IPS DF 4.7 (cell line): ENCODE measurements at regions not wholly inside any gene's neighbourhood (a gene's known extent, or its start where the extent isn't known, plus 50 kb on each side); places are given as distances from the start of the nearest gene placed in this dataset.
A peak's percentile ranks its signal among the peaks of the same experiment; 100 is the strongest.
"Not testable (repeated sequence)": the region's sequence is repeated elsewhere in the genome, so short reads cannot be mapped to it uniquely, and the experiment has no call there.

Source experiments
- DNase-seq: peaks from one replicate; pipeline ENCODE4 v3.0.0-alpha.2; 2013; ENCODE audit warnings: low spot score; ENCODE audit errors: extremely low read depth

DNA sequence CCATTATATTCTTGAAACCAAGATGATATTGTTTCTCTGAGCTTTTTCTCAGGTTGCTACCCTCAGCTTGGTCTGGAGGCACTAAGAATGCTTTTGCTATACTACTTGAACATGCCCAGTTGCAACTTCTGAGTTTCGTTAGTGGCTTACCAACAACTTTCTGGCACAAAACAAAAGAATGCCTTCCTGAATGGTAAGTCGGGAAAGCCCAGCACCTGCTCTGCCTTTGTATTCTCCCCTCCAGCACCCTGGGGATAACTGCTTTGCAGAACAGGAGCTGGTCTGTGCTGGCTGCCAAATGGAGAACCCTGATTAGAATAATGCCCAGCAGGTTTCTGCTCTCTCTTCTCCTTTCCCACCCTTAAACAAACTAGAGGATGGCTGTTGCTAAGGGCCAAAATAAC is 149.3 kb downstream of the TGFB2 start:
- peak; percentile 11 for DNase-seq

DNA sequence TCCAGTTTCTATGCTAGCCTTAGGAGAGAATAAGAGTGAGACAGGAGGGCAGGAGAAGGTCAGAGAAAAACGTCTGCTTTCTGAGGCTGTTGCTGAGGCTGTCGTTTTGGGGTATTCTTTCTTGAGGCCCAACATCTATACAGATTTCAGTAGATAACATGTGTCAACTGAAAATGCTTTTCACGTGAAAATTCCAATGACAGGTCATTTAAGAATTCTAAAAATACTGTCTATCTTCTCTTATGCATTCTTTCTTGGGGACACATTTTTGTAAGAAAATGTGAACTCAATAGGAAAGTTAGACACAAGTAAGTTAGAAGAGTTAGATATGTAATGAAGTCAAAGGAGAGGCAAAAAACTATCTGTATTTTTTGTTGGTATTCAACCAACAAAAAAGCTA is 150.8 kb downstream of the TGFB2 start:
- no peak for DNase-seq

DNA sequence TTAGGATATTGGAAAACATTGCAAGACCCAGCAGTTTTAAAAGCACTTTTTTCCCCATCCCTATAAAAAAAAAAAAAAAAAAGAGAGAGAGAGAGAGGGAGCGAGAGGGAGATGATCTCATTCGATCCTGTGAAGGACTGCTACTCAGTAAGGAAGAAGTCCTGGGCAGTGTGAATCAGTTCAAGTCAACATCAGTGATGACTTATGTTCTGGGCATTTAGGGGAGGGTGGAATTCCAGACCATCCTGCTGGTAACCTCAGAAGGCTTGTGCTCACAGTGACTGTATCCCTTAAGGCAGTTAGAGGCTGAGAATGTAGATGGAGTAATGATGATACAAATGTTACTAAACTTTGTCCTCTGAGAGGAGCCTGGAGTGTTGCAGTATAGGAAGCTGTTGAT is 151.4 kb downstream of the TGFB2 start:
- no peak for DNase-seq

DNA sequence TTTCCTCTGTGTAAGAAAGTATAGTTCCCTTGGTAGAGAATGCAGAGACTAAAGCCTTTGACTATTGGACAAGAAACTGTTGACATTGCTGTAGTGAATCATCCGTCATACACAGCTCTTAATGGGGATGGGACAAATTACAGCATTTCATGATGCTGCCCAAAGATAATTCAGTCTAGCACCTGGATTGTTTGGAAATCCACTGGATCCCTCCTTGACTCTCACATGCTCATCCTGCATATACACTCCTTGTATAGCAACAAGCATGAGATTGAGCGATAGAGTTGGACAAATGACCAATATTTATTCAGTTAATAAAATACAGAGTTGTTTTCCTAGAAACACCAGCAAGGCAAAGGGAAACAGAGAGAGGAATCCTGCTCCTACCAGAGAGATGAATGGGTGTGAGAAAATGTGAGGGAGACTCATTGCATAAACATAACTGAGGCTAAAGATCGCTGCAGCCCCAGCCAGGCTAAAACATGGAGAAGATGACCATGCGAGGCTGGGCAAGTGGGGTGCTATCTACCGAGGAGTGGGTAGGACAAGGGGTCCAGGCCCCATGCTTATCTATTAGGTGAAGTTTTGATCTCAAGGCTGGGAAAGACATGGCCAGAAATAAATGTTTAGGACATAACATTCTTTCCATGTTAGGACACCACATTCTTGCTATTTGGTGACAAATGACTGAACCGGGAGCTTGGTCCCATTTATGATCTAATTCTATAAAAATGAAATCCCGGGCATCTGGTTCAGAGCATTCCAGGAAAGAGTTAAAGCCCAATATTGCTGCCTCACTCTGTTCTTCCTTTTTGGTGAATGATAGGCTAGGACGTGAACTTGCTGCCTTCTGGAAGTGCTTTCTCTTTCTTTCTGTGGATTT is 153.2 kb downstream of the TGFB2 start:
- DNase-seq, result no peak

DNA sequence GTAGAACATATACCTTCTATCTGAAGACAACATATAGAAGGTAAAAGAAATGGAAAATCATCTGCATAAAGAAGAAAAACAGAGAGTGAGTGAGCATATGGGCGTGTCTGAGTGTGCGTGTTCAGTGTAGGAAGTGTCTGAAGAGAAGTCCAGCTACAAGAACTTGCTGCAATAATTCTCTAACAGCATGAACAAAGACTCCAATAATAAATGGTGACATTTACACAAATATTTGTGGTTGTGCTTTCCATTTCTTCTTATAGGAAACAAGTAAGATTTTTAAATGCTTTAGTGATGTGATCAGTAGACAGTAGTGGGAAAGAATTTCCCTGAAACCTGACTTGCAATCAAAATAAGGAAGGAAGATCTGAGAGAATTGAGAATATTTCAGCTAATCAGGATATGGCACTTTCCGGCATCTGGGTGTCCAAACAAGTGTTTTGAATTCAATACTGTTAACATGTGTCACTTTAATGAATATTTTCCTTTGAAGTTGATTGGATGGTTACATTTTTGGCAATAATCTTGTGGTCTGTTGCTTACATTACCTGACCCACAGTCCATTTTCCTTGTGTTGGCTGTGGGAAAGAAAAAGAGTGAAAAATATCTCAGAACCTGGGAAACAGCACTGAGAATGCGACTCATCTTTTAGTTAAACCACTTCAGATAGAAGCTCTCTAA is 154.0 kb downstream of the TGFB2 start:
- DNase-seq, result no peak

DNA sequence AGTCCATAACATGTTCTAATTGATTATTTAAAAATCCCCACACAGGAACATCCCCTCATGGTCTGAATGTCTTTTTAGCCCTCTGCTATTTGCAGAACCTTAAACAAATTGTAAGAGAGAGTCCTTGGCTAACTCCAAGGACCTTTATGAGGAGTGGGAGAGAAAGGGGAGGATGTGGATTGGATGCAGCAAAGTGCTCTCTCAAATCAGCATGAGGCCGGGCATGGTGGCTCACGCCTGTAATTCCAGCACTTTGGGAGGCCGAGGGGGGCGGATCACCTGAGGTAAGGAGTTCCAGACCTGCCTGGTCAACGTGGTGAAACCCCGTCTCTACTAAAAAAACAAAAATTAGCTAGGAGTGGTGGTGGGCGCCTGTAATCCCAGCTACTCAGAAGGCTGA is 154.8 kb downstream of the TGFB2 start:
- DNase-seq, result no peak

DNA sequence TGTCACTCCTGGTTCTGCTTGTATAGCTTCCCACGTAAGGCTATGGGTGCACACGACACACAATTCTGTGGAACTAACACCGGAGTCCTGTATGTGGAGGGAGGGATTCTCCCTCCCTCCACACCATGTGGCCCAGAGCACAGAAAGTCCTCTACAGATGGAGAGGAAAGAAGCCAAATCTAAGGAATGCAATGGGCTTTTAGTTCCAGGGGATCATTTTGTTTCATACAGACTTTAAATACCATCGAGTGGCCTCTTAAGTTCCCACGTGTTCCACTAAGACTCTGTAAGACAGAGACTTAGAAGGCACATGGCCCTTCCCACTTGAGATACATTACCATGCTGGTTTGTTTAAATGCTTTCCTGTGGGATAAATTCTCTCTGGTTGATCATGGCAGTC is 156.0 kb downstream of the TGFB2 start:
- no peak for DNase-seq

DNA sequence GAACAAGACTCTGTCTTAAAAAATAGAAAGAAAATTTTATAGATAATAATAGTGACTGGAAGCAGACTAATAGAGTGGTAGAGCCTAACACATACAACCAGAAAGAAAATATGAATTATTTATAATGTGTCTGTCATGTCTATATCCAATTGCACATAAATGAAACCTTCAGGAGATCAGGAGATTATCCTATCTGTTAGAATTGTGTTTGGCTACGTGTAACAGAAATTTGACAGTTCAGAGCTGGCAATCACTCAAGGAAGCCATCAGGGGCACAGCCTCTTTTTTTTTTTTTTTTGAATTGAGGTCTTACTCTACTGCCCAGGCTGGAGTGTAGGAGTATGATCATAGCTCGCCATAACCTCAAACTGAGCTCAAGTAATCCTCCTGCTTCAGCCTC is 157.2 kb downstream of the TGFB2 start:
- DNase-seq, result no peak

DNA sequence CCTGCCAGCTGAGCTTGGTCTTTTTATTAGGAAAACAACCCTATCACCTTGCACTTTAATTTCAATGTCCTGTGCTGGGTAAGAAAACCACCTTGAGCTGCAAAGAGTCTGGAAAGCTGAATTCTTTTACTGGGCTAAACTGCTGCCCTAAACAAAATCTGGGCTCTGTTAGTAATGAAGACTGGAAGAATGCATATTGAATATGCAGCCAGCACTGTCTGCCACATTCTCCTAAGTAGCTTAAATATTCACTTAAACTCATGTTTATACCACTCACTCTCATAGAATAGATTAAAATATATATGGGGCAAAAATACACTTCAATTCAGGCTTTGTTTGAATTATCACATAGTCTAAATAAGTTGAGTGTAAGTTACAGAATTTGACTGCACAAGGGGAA is 158.0 kb downstream of the TGFB2 start:
- DNase-seq, result no peak

DNA sequence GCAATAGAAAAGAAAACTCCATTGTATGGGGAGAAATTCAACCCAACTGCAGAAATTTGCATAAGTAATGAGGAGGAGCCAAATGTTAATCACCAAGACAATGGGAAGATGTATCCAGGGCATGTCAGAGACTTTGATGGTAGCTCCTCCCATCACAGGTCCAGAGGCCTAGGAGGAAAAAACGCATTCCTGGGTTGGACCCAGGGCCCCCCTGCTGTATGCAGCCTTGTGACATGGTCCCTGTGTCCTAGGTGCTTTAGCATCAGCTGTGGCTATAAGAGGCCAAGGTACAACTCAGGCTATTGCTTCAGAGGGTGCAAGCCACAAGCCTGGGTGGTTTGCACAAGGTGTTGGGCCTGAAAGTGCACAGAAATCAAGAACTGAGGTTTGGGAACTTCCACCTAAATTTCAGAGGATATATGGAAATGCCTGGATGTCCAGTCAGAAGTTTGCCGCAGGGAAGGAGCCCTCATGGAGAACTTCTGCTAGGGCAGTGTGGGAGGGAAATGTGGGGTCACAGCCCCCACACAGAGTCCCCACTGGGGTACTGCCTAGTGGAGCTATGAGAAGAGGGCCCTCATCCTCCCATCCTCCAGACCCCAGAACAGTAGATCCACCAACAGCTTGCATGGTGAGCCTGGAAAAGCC is 162.3 kb downstream of the TGFB2 start:
- no peak for DNase-seq

DNA sequence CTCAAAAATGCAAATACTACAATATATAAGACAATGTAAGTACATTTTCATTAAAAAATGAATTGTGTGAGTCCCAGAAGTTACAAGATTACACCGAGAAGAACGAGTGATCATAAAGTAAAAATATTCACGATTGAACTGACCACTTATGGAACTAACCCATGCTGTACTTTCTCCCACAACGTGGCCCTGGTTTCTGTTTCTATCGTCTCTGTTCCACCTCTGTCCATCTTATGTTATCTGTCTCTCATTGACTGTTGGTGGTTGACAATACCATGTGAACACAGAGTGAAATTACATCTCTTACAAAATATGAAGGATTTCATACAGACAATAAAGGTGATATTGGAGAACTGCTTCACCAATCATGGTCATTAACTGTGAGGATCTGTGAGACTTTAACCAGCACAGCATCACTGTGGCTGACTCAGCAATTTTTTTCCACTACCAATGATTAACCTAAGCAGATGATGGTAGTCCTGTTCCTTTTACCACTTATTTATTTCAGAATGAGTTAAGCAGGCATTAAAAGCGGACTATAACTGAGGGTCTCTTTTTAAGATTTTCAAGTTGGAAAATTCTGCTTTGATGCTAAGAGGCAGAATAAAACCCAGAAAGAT is 165.1 kb downstream of the TGFB2 start:
- no peak for DNase-seq

DNA sequence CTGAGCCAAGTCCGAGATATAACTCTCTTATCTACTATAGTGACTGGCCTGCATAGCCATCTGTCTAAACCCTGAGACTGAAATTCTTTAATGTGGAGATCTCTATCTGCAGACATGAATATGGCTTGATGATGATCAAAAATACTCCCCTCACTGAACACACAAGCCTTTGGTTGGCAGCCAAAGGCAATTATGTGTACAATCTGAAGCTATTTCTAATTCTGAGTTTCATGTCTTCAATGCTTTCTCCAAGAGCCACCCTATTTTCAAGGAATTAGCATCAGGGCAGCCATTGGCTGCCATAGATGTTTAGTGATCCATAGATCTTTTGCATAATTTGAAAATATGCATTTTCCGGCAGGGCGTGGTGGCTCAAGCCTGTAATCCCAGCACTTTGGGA is 168.2 kb downstream of the TGFB2 start:
- DNase-seq, result no peak

DNA sequence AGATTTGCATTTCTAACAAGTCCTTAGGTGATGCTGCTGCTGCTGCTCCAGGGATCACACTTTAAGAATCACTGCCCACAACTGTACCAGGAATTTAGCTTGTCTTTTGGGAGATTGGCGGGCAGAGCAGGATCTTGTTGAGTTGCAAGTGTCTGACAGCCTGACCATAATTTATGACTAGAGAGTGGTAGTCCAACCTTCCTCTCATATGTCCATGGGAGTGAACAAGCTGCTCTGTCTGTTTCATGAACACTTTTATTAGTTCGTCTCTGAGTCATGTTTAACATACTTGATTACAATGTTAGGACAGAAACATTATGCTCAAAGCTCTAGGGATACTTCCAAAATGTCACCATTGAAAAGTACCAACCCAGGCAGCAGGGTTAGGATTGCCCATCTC is 169.6 kb downstream of the TGFB2 start:
- DNase-seq, result no peak

DNA sequence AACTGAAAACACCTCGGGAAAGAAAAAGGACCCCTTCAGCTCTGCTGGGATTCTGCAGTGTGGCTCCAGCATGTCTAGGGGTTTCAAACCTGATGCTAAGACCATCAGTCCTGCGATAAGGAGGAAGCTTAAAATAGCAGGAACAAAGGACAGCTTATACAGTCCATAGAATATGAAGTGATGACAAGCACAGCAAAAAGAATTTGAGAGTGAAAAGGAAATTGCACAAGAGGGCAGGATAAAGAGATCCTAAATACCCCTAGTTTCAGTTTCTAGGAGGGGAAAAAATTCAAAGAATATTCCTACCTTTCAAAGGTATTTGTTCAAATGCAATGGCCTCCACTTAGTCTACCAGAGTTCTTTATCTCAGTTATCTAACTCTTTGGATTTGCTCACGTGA is 171.4 kb downstream of the TGFB2 start:
- DNase-seq, result no peak

DNA sequence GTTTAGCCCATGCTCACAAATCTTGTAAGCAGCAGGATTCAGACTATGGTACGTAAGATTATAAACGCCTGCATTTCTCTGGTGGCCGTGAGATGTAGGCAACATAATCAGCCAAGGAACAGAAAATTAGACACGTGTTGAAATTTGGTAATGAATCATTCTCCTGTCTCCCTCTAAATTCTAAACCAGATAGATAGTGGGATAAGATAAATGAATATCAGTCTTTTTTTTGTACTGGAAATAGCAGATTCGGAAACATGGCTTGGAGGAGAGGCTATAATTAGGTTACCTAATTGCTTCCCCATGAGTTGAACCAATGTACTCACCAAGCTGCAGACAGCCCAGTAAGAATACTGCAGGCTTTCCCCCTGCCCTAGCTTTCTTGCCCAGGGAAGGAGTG is 172.3 kb downstream of the TGFB2 start:
- DNase-seq, result no peak

DNA sequence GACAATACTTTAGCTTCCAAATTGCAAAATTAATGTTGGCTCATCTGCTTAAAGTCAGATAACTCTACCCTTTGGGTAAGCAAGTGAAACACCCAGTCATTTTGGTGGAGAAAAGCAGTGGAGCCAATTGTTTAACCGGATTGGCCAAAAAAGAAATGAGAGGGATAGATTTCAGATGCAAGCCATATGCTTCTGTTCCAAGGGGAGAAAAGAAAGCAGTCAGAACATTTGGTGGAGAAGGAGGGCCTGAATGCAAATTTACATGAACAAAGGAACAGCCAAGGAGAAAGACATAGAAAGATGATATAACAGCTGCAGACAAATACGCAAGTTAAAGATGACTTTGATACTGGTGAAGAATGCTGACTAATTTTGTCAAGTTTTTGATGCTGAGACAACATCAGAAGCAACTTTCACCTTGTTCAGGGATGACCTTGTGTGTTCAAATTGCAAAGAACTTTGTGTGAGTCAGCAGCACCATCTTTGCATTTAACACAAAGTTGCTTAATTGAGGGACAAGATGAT is 173.1 kb downstream of the TGFB2 start:
- no peak for DNase-seq

DNA sequence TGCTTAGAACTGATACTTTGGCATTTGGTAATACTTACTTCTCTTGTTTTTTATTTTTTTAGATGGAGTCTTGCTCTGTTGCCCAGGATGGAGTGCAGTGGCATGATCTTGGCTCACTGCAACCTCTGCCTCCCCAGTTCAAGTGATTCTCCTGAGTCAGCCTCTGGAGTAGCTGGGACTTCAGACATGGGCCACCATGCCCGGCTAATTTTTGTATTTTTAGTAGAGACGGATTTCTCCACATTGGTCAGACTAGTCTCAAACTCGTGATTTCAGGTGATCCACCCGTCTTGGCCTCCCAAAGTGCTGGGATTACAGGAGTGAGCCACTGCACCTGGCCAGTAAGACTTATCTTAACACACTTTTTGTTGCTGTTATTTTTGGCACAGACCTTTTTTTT is 175.5 kb downstream of the TGFB2 start:
- DNase-seq, result not testable (repeated sequence)

DNA sequence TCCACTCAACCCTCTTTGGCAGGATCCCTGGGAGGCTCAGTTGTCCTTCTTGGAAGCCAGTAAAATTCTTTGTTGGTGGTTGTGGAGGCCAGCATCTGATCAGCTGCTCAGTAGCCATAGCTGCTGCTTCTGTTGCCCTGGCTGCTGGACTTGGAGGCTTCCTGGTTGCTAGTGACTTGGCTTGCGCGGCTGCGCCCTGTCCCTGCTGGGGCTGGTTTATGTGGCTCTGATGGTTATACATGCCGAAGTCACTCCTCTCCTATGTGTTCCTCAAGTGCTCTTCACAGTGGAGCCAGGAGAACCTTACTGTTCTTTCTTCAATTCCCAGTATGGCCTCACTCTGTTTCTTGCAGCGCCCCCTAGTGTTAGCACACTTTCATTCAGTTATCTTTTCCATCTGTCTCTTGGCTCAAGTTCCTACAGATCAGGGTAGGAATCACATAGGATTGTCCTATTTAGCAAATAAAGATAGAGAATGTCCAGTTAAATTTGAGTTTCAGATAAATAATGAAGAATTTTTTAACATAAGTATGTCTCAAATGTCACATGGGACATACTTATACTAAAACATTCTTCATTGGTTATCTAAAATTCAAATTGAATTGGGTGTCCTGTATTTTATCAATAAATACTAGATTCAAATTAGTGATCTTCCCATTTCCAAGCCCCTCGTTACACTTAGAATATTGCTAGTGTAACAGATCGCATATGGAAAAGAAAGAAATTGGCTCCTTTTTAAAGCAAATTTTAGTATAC is 176.5 kb downstream of the TGFB2 start:
- peak; percentile 76 for DNase-seq

DNA sequence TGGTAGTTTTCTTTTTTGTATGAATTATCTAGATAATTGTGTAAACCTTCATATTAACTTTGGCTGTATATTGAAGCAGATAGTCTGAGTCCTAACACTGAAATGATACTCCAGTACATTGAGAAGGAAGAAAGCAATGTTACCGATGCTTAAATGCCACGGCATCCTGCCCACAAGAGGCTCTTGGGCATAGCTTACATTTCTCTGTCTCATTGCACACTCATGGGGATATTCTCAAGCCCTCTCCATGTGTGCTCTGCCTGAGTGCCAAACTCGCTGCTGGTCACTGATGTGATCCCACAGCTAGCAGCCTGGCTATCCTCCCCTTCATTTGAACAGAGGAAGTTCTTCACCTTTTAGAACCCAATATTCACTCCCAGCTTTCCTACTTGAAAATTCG is 179.4 kb downstream of the TGFB2 start:
- DNase-seq, result no peak

DNA sequence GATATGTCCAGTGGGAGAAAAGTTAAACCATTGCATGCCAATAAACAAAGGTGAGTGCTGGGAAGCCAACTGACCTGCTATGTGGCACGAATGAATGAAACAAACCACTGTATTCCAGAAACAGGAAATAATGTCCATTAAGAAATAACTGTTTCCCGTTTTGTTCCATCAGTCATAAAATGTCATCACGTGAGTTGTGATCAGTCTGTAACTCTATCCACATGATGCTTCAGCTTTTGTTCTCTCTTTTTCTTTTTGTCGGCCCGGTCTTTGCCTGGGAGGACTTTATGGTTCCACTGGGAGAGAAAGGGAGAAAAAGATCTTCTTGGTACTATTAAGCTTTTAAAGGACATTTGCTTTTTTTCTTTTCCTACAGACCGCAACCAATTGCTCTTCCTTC is 179.9 kb downstream of the TGFB2 start:
- DNase-seq, result no peak
